ENCODE measurements at regions not wholly inside any gene's neighbourhood (a gene's known extent, or its start where the extent isn't known, plus 50 kb on each side); places are given as distances from the start of the nearest gene placed in this dataset.

DNA sequence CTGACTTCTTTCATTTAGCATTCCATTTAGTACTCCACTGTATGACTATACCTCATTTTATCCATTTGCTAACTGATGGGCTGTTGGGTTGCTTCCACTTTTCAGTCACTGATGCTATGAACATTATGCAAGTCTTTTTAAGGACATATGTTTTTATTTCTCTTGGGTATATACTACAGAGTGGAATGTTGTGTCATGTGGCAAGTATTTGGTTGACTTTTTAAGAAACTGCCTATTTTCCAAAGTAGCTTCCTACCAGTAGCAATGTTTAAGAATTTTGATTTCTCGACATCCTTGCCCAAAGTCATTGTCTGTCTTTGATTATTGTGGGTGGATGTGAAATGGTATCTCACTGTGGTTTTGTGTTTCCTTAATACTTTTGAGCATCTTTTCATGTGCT, 110.1 kb upstream of the TPM1 start:
- no peak for TF ChIP-seq POLR2AphosphoS5 (IDR thresholded peaks at IDR 0.05; ENCODE audit: low read depth)
- TF ChIP-seq, protein P1, sequence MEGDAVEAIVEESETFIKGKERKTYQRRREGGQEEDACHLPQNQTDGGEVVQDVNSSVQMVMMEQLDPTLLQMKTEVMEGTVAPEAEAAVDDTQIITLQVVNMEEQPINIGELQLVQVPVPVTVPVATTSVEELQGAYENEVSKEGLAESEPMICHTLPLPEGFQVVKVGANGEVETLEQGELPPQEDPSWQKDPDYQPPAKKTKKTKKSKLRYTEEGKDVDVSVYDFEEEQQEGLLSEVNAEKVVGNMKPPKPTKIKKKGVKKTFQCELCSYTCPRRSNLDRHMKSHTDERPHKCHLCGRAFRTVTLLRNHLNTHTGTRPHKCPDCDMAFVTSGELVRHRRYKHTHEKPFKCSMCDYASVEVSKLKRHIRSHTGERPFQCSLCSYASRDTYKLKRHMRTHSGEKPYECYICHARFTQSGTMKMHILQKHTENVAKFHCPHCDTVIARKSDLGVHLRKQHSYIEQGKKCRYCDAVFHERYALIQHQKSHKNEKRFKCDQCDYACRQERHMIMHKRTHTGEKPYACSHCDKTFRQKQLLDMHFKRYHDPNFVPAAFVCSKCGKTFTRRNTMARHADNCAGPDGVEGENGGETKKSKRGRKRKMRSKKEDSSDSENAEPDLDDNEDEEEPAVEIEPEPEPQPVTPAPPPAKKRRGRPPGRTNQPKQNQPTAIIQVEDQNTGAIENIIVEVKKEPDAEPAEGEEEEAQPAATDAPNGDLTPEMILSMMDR (IDR thresholded peaks at IDR 0.05; ENCODE audit: insufficient read depth, low read length): no peak
- no peak for TF ChIP-seq GABPA (IDR thresholded peaks at IDR 0.05; ENCODE audit: low read depth)
- no peak for TF ChIP-seq SPI1 (IDR thresholded peaks at IDR 0.05; ENCODE audit: borderline replicate concordance, low read depth)
- TF ChIP-seq, protein P2, sequence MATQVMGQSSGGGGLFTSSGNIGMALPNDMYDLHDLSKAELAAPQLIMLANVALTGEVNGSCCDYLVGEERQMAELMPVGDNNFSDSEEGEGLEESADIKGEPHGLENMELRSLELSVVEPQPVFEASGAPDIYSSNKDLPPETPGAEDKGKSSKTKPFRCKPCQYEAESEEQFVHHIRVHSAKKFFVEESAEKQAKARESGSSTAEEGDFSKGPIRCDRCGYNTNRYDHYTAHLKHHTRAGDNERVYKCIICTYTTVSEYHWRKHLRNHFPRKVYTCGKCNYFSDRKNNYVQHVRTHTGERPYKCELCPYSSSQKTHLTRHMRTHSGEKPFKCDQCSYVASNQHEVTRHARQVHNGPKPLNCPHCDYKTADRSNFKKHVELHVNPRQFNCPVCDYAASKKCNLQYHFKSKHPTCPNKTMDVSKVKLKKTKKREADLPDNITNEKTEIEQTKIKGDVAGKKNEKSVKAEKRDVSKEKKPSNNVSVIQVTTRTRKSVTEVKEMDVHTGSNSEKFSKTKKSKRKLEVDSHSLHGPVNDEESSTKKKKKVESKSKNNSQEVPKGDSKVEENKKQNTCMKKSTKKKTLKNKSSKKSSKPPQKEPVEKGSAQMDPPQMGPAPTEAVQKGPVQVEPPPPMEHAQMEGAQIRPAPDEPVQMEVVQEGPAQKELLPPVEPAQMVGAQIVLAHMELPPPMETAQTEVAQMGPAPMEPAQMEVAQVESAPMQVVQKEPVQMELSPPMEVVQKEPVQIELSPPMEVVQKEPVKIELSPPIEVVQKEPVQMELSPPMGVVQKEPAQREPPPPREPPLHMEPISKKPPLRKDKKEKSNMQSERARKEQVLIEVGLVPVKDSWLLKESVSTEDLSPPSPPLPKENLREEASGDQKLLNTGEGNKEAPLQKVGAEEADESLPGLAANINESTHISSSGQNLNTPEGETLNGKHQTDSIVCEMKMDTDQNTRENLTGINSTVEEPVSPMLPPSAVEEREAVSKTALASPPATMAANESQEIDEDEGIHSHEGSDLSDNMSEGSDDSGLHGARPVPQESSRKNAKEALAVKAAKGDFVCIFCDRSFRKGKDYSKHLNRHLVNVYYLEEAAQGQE (IDR thresholded peaks at IDR 0.05; ENCODE audit: insufficient replicate concordance, low read depth): no peak
